Midbrain (tissue), 1 donor: ENCODE measurements at regions not wholly inside any gene's neighbourhood (a gene's known extent, or its start where the extent isn't known, plus 50 kb on each side); places are given as distances from the start of the nearest gene placed in this dataset.

Source experiments
- DNase-seq: peaks from one replicate; lab custom pipeline; 2025; lab: John Stamatoyannopoulos, UW

DNA sequence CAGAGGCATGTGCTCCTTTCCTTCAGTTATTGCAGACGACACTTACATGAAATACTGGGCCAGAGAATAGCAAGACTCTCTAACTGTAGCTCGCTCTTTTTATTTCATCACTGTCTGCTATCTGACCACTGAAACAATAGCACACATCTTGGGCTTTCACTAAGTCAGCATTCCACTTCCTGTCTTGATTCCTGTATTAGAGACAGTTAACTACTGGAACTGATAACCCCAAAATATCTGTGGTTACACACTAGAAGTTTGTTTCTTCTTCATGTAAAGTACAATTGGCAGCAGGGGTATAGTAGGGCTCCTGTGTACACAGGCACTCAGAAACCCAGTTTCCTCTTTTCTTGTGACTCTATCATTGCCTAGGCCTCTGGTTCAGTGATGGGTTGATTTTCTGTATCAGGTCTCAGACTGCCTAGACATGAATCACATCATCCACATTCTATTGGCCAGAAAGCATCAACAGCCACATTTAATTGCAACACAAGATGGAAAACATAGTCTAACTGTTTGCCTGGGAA, 230.2 kb upstream of the CD96 start:
- no peak for DNase-seq

DNA sequence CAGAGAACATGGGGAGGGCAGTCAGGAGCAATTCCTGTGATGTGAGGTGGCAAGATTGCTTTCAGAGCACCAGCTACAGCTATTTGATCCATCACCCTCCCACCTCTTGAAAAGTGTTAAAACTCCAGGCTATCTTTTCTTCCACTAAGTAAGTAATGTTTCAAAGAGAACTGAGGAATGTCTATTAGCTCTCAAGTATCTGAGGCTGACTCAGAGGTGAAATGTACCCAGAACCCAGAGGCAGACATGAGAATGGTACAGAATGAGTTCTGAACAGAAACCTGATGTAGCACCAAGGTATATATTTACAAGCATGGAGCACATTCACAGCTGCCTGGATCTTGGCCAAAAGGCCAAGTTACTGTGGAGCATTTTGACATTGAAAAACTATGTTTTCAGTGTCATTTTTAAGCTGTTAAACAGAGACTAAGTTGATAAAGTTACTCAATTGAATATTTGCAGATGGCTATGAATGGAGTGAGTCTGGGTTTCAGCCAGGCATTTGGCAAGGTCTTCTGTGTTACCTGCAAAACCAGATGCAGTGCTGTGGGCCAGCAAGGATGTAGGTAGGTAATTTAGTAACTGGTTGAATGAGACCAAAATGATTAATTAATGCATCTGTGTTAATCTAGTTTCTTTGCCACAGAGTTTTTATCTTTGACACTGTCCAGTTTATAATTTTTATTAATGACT, 227.7 kb upstream of the CD96 start:
- no peak for DNase-seq

DNA sequence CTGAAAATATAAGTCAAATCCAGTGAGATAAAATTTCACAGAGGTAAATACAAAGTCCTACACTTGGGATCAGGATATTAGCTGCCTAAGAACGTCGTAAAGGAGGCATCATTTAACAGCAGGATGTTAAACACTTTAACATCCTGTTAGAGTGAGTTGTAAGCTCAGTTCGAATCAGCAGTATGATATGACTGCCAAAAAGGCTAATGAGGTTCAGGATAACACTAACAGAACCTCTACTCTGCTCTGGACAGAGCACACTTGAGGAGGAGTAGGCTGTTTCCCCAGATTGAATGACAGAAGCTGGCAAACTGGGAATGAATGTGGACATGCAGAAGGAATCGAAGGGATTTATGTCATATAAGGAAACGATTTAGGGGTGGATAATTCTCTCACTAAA, 227.1 kb upstream of the CD96 start:
- DNase-seq, result no peak

DNA sequence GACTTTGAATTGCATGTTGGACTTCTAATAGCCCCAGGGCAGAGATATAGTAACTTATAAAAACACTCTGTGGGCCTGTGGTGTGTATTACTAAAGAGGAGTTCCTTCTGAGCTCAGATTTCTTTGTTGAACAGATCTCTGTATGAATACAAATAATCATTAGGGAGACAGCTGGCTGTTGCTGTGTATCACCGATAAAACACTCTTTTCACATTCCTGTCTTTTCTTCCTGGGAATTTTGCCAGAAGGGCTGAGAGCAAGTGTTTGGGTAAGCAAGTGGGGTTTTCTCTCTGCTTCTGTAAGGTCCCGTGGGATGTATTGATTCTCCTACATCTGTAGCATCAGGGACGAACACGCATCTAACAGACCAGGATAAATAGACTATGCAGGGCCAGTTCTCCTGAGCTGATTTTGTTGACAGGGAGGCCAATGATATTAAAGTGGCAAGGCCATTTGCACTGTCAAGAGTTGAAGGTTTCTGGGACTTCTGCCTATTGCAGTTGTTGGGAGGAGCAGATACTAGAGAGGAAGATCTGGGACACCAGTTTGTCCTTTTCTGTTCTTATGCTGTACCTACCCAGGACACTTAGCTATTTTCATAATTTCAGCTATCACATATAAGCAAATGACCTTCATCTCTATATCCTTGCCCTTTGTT, 225.9 kb upstream of the CD96 start:
- DNase-seq, result no peak

DNA sequence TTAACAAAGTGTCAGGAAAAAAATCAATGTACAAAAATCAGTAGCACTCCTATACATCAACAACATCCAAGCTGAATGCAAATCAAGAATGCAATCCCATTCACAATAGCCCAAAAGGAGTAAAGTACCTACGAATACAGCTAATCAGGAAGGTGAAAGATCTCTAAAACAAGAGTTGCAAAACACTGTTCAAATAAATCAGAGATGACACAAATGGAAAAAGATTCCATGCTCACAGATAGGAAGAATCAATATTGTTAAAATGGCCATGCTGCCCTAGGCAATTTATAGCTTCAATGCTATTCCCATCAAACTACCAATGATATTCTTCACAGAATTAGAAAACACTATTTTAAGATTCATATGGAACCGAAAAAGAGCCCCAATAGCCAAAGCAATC, 223.7 kb upstream of the CD96 start:
- DNase-seq, result no peak

DNA sequence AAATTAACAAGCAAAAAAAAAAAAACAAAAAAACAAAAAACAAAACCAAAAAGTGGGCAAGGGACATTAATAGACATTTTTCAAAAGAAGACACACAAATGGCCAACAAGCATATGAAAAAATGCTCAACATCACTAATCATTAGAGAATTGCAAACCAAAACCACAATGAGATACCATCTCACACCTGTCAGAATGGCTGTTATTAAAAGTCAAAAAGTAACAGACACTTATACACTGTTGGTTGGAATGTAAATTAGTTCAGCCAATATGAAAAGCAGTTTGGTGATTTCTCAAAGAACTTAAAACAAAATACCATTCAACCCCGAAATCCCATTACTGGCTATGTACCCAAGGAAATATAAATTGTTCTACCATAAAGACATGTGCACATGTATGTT, 222.4 kb upstream of the CD96 start:
- no peak for DNase-seq

DNA sequence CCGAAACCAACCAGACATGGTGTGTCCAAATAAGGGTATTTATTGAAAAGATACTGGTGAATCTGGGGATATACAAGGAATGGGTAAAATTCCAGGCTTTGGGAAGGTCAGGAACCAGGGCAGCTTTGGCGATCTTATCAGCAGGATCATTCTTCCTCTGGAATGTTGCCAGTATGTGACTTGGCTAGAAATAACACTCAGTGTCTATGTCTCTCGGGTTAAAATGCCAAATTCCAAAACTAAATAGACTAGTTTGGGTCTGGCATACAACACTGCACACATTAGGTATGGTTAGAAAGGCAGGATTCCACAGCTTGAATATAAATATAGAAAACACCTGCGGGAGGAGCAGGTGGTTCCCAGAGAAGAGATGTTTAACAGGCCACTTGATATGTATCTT, 220.2 kb upstream of the CD96 start:
- DNase-seq, result no peak

DNA sequence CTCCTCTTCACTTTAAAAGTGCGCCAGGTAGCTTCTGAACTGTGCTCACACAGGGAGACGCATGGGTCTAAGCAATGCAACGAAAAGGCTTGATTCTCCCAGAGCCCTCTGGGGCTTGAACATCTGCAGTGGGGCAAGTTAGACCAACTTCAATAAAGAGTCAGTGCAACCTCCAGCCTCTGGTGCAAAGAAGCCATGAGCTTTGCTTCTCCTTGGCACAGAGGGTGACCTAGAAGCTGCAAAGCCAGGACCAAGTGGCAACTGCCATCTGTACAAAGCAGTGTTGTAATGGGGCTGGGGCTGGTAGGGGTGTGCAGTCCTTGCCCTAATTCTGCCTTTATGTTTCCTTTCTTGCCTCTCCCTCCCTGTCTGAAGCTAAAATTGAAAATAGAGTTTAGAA, 219.0 kb upstream of the CD96 start:
- no peak for DNase-seq

DNA sequence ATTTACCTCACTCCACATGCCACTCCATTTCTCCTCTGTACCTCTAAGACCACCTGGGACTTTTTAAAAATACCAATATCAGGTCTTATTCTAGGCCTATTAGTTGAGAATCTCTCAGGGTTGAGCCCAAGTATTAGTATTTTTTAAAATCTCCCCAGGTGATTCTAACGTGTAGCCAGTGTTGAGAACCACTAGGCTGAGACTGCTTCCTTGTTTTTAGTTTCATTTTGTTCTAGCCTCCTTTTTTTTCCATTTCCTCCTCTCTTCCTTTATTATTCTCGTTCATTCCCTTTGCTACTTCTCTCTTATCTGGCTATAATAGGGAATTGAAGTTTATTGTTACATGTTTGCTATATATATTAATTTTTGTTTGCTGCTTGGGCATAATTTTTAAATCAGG, 217.8 kb upstream of the CD96 start:
- no peak for DNase-seq

DNA sequence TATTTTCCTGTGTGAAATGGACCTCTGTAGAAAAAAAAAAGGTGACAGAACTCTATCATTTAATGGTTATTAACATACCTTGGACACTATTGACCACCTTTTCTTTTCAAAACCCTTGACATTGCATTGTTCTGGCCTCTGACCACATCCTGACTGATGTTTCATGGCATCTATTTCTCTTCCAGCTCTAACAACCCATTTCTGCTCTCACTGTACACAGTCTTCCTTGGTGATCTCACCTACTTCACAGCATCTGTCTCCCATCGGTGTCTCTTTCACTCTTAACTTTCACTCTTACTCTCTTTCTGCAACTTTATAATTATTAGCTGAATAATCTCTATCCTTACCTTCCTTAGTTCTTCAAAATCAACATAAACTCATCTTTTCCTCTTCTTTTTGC, 217.4 kb upstream of the CD96 start:
- no peak for DNase-seq

DNA sequence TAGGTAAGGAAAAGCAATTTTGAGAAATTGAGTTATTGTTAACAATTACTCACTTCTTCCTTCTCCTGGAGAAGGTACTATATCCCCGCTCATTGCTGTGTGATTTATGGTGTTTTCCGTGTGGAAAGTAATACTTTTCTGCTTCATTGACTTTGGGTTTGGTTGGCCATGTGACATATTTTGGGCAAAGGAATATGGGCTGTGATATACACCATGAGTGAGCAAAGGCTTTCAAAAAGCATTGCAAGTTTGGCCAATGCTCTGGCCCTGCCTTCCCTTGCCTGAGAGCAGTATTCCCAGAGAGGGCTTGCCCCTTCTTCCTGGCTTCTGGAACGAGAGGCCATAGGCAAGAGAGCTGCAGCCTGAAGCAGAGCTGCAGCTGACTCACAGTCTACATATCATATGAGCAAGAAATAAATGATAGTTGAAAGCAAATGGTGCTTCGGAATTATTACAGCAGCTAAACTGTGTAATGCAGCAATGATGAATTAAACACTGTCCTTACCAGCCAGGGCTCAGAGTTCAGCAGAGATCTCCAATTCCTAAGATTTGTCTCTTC, 216.8 kb upstream of the CD96 start:
- DNase-seq, result no peak

DNA sequence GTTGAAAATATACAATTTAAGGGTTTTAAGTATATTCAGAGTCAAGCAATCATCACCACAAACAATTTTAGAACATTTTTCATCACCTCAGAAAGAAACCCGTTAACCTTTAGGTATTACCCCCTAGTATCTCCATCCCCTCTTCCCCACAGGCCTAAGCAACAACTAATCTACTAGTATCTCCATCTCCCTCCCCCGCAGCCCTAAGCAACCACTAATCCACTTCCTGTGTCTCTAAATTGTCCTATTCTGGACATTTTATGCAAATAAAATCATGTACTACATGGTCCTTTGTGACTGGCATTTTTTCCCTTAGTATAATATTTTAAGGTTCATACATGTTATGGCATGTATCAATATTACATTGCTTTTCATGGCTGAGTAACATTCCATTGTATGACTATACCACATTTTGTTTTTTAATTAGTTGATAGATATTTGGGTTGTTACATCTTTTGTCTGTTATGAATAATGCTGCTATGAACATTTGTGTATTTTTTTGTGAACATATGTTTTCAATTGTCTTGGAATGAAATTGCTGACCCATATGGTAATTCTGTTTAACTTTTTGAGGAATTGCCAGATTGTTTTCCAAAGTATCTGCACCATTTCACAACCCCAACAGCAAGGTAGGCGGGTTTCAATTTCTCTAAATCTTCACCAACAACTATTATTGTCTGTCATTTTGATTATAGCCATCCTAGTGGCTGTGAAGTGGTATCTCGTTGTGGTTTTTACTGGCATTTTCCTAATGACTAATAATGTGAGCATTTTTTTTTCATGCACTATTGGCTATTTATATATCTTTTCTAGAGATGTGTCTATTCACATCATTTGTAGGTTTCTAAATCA, 215.6 kb upstream of the CD96 start:
- DNase-seq, result no peak

DNA sequence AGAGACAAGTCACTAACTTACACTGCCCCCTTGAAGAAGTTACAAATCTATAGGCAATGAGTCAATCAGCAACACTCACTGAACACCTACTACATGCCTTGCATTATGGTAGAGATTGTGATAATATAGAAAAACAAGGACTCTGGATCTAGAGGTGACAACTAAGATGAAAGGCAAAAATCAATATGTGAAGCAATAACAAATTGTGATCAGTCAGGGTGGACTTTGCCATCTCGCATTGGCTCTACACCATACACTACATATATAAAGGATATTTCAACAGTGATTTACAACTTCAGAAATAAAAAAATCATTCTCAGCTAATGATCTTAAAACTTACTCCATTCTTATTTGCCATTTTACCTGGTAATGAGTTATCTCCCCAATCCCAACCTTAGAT, 210.7 kb upstream of the CD96 start:
- no peak for DNase-seq

DNA sequence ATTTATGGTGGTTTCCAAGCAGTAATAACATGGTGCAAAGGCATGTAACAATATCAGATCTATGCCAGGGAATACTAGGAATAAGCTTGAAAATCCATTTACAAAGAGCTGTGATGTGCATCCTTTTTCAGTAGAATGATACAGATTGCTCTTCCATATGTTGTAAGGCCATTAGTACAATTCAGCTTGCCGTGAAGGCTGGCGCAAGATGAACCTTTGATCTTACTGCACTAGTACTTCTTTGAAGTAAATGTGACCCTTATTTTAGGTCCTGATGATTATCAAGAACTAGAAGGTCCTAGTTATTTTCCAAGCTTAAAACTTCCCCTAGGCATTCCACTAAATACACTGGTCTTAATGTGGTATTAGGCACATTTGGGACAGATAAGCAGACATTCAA, 210.1 kb upstream of the CD96 start:
- no peak for DNase-seq

DNA sequence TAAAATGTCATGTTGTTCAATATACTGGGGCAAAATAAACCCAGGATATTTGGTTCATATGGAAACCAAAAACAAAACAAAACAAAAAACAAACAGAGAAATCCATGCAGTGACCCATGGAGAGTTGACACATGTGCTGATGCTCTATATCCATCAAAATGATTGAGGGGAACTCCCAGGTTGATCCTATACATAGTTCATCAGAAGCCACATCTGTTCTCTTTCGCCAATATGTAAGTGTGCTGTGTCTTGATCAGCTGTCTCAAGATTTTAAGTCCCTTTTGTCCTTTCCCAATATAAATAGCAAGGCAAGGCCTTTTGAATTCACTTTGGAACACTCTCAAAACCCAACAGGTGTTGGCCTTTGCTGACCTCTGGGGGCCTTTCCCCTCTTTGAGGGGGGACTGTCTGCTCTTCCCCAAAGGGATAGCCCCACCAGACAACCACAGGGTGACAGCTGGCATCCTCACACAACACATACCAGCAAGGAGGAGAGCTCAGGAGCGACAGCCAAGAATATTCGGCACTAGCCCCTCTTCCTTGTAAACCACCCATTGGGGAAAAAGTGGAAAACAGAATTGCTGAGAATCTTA, 209.4 kb upstream of the CD96 start:
- DNase-seq, result no peak

DNA sequence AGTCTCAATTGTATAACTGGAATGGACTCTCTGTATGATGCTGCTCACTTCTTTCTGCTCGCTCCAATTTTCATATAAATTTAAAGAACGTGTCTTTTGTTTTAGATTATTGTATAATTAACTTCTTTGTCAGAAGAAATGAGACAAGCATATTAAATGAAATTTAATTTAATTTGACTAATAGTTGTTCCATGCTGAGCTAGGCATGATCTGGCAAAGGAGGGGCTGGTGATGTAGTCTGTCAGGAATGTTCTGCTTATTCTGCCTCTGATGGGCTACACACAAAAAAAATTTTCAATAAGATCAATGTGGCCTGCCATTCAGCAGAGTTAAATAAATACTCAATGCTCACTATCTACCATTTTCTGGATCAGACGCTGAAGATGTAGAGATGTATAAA, 208.4 kb upstream of the CD96 start:
- DNase-seq, result no peak

DNA sequence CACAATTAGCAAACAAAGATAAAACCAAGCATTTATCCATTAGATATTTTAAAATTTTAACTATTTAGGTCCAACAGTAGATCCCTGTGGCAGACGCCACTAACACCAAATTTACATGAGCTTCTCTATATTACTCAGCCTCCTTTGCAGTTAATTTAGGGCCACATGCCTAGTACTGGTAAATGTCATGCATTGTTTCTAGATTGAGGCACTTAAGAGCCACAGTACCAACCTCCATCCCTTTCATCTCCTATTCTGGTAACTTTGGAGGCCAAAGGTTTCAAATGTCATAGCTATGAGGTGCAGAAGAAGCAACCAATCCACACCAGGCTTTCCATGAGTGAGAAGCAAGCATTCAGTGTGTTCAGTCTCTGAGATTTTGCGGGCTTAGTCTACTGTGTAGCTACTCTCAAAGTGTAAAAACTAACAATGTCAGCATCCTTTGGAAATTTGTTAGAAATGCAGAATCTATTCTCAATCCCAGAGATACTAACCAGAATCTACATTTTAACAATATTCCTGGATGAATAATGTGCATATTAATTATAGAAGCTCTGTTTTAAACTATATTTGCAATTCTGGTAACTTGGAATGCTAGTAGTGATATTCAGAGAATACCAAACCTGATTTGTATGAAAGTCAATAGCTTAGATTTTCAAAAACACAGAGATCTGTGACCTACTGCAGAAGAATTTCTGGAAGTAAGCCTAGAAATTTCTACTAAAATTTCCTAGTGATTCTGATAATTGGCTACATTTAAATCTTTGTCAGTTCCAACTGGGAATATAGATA, 206.3 kb upstream of the CD96 start:
- DNase-seq, result no peak

DNA sequence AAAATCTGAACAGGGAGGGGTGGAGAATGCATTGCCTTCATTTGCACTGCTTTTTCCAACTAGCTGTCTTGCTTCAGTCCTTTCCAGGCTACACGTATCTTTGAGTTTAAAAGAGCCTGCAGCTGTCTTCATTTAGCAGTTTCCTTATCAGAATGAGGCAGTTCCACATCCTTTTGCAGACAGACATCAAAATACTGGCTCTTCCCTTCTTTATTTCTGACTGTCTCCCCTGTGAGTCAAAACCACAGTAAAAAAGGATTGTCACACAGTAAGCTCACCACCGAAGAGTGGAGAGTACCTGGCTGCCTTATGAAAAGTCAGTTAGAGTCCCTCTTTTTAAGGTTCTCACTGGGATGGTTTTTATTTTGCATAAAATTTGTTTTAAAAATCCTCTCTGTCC, 205.5 kb upstream of the CD96 start:
- no peak for DNase-seq

DNA sequence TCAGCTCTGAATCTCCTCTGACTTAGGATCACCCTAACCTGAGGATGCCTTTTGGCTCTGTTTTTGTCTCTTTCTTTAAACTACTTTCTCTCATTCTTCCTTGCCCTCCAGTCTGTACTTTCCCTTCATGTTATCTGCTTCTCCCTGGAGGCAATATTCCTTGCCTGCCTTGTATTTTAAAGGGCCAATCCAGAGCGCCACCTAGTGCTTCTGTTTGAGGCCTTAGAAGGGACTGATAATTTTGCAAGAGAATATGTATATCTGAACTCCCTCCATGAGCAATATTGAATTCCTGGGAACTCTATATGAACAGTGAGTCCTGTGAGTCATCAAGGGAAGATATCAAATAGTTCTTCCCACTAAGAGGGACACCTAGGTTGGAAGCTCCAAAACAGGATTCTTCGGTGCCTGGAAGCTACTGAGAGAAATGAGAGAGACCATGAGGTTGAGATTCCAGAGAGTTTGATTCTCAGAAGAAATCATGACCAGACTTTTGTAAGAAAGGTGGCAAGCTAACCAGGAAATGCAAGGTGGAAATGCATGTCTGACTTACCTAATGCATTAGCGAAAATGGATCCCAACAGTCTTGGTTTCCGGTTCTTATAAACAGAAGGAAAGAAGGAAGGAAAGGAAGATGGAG, 203.8 kb upstream of the CD96 start:
- DNase-seq, result peak; percentile 31

DNA sequence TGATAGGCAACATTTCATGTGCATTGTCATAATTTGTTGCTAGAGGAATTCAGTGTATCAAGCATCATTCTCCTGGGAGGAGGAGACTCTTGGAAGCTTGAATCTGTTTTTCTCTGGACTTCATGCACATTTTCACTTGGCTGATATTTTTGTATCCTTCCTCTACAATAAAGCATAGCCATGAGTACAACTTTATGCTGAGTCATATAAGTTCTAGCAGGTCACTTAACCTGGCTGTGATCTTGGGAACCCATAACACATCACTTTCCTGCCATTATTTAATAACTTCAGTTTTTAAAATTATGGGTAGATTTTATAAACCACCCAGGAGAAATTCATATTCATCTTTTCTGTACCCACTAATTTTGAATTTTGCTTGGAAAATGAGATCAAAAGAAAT, 203.0 kb upstream of the CD96 start:
- no peak for DNase-seq

DNA sequence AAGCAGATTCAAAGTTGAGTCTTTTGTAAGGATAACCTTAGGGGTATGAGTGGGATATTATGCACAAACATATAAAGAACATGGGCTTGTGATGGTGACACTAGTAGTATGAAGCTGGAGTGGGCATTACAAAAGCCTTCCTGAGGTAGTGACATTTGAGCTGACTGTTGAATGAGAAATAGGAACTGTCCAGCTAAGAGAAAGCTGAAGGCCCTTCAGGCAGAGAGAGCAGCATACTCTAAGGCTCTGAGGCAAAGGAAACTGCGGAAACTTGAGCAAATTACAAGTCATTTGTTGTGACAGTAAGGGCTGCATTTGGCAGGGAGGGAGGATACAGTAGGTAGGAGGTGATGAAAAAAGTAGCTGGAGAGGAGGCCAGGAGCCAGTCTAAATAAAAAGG, 190.7 kb upstream of the CD96 start:
- no peak for DNase-seq
